H4 (cell line): ENCODE measurements at regions not wholly inside any gene's neighbourhood (a gene's known extent, or its start where the extent isn't known, plus 50 kb on each side); places are given as distances from the start of the nearest gene placed in this dataset.
"Not testable (repeated sequence)": the region's sequence is repeated elsewhere in the genome, so short reads cannot be mapped to it uniquely, and the experiment has no call there.

Experiments
- DNase-seq: peaks from one replicate; pipeline ENCODE4 v3.0.0-alpha.2; 2015; ENCODE audit warnings: low spot score

DNA sequence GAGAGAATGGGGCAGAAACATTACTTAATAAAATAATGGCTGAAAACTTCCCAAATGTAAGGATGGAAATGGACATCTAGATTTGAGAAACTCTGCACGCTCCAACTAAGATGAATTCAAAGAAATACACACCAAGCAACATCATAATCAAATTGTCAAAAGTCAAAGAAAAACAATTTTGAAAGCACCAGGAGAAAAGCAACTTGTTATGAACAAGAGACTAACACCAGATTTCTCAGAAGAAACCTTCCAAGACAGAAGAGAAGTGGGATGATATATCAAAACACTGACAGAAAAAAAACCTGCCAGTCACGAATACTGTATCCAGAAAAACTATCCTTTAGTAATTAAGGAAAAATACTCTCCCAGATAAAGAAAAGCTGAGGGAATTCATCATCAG lies 208.6 kb upstream of the SAMSN1 start:
- DNase-seq = no peak

- no peak for DNase-seq
Measured at GRCh38 chr21:14754259-14754604, 208.1 kb upstream of the SAMSN1 start.

DNA sequence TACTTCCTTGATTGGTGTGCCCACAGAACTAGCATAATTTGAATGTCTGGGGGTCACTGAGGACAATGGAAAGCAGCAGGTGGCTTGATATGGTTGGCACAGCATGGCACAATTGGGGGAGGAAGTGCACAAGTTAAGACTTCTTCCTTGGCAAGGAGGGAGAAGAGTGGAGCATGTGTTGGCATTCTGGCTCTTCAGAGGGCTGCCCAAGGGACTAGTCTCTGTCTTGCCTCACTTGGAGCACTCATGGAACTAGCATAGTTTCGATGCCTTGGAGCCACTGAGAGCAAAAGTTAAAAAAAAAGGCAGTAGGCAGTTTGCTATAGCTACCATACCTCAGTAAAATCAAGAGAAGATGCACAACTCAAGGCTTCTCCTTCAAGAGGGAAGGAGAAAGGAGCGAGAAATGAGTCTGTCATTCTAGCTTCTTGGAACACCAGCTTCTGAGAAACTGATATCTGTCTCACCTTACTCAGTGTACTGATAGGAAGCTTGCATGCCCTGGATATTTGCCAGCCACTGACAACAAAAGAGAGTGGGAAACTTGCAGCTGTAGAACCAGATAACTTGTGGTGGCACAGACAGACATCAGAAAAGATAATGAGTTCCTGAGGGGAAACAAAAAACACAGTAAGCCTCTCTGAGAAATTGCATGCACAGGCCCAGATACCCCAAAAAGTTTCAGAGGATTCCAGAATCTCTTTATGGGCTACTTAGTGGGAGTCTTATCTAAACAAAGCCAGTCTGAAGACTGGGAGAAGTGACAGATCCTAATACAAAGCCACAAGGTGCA lies 207.5 kb upstream of the SAMSN1 start:
- DNase-seq = no peak

DNA sequence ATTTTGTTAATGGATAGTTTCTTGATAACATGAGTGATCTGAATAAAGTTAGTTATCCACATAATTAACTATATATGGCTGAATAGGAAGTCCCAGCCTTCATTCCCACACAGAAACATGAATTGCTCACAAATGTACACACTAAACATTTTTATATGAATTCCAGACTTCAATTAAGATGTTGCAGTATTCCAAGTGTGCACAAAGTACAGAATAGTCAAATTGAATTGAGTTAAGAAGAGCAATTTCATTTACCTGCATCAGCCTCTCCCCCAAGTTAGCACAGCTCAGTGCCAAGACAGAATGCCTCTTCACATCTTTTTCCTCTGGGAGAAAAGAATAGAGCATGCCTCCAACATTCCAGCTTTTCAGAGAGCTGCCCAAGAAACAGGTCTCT lies 207.0 kb upstream of the SAMSN1 start:
- no peak for DNase-seq

GRCh38 chr21:14752345-14752909 lies 206.3 kb upstream of the SAMSN1 start:
- DNase-seq = no peak

- no peak for DNase-seq
Measured at GRCh38 chr21:14751602-14752344, 205.7 kb upstream of the SAMSN1 start.

DNA sequence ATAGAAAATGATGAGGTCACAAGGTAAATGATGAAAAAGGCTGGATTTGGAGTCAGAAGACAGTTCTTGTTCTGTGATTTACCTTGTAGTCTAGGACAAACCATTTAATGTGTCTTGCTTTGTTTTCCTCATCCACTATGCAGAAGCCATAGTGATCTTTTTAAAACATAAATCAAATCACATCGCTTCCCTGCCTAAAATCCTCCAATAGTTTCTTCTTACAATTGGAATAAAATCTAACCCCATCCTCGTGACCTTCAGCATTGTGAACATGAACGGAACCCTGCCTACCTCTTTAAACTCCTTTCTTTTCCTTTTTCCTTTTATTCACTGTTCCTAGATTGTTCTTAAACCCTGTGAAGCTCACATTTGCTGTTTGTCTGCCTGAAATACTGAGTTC lies 204.9 kb upstream of the SAMSN1 start:
- DNase-seq = no peak

- no peak for DNase-seq
Measured at GRCh38 chr21:14750041-14750440, 203.9 kb upstream of the SAMSN1 start.

DNA sequence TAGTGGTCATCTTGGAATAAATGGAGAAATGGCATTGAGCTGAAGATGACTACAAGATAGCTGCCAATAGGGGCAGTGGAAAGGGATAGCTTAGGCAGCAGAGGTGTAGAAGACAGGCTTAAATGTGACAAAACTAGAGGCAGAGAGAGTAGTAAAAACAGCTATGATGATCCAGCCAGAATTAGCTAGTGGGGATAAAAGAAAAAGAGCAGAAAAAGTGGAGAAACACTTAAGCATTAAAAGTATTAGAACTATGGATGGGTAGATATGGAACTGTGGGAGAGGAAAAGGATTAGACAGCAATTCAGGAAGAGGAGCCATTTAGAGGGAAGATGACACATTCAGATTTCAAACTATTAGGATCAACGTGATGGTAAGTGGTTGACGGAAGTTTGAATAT lies 202.5 kb upstream of the SAMSN1 start:
- no peak for DNase-seq

- no peak for DNase-seq
Measured at GRCh38 chr21:14744368-14744767, 198.3 kb upstream of the SAMSN1 start.

DNA sequence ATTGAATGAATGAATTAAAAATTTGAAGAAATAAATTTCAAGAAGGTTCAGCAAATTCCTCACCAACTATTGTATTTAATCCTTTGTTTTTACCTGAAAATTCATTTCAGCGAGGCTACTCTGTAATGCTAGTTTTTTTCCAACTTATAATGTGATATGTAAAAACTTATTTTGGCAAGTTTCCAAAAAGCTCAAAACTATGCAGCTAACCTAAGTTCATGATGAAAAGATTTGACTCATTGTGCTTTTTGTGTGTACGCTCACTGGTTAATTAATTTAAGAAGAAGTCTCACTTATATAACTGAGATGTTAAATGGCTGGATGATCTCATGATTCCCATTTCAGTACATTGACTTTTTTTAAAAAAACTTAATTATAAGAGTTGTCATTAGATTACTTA lies 196.0 kb upstream of the SAMSN1 start:
- DNase-seq = no peak

GRCh38 chr21:14741256-14741655 lies 195.1 kb upstream of the SAMSN1 start:
- DNase-seq = no peak

- DNase-seq = no peak
Measured at GRCh38 chr21:14740692-14741091, 194.6 kb upstream of the SAMSN1 start.

DNA sequence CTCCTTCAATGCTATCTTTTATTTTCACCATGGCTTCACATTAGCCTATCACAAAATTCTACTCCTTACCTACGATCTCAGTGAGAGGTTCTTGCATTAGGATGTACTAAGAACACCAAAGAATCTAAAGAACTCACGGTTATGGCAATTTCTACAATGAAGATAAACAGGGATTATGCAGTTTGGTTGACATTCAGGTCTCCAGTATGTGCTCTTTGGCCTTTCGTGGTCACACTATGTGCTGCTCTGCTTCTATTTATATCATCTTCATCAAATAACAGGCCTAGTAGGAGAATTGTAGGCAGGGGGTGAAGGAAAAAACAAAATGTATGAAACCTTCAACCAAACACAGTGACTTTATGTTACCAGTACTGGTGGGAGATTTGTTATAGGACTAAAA lies 194.0 kb upstream of the SAMSN1 start:
- DNase-seq = no peak

GRCh38 chr21:14739590-14739989 lies 193.5 kb upstream of the SAMSN1 start:
- no peak for DNase-seq

- not testable (repeated sequence) for DNase-seq
Measured at GRCh38 chr21:14738576-14738975, 192.5 kb upstream of the SAMSN1 start.

- DNase-seq = peak; percentile 42
Measured at GRCh38 chr21:14737922-14738321, 191.8 kb upstream of the SAMSN1 start.

- no peak for DNase-seq
Measured at GRCh38 chr21:14737284-14737691, 191.2 kb upstream of the SAMSN1 start.

DNA sequence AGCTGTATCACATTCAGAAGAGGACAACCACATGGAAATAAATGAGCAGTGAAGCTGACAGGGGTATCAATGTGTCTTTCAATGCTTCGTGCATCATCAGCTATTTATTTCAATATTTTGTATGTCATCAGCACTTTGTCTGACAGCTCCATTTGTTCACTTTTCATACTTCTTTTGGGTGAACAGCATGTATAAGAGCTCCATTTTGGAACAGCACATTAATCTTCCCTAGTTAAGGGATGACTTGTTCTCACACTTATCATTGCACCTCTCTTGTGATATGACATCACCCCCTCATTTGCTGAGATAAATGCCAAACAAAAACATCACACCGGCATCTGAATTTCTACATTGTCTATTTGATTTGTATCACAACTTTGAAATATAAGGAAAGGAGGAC lies 190.6 kb upstream of the SAMSN1 start:
- no peak for DNase-seq

DNA sequence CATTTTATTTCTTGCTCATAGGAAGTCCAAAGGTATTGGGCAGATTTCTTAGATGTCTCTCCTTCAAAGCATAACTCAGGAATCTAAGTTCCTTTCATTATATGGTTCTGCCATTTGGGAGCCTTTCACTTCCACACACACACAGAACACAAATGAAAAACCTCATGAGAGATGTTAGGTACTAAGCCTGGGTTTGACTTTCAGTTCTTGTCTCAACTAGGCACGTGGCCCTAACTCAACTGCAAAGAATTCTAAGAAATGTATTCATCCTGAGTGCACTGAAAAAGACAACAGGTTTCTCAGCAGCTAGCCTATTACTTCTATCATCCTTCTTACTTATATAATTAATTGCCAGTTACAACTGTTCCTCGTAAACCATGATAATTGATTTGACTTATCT lies 190.0 kb upstream of the SAMSN1 start:
- no peak for DNase-seq

DNA sequence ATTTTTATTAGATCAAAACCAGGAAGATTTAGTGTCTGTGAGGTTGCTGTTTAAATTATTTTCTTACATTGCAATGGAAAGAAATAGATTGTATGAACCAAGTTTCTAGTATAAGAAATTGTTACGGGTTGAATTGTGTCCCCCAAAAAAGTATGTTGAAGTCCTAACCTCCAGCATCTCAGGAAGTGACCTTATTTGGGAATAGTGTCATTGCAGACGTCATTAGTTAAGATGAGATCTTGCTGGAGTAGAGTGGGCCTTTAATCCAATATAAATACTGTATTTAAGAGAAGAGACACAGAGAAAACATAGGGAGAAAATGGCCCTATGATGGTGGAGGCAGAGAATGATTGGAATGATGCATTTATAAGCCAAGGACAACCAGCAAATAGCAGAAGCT lies 188.7 kb upstream of the SAMSN1 start:
- no peak for DNase-seq

DNA sequence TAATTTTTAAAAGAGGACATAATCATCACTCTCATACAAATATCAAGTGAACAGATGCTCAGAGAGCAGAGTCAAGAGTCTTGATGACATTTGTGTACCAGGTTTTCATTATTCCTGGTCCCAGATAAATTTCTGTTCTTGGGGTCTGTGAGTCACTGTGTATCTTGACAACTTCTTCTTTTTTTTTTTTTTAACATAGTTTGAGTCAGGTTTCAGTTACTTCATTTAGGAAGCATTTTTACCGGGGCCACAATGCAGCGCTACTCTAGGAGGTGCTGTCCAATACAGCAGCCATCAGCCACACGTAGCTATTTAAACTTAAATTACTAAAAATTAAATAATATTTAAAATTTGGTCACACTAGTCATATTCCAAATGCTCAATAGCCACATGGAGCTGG lies 188.1 kb upstream of the SAMSN1 start:
- DNase-seq = peak; percentile 12

DNA sequence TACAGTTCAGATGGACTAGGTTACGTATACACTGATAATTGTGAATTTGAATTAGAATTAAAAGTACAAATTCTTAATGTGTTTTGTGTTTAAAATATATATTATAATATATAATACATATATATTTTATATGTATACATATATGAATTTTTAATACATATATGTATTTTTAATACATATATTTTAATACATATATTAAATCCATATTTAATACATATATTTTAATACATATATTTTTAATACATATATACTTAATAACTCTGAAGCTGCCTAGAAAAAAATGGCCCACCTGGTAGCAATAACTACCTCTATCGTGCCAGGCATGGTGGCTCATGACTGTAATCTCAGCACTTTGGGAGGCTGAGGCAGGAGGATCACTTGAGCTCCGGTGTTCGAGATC lies 179.1 kb upstream of the SAMSN1 start:
- DNase-seq = no peak
